H9 (cell line): ENCODE measurements at regions not wholly inside any gene's neighbourhood (a gene's known extent, or its start where the extent isn't known, plus 50 kb on each side); places are given as distances from the start of the nearest gene placed in this dataset.

ENCODE experiments used
- DNase-seq: peaks from one replicate; pipeline ENCODE4 v3.0.0-alpha.2; 2017
- H2AFZ ChIP-seq: one replicate; pipeline ENCODE4 v1.6.1; 2013; ENCODE audit warnings: mild to moderate bottlenecking, low read length, control low read depth, moderate library complexity
- H2AK5ac ChIP-seq: 2 replicates; pipeline ENCODE4 v1.6.1; 2013; ENCODE audit warnings: low read length, control low read depth, mixed read lengths; ENCODE audit not compliant: insufficient read length
- H2BK120ac ChIP-seq: one replicate; pipeline ENCODE4 v1.6.1; 2013; ENCODE audit warnings: low read depth, mild to moderate bottlenecking, low read length, control low read depth, inconsistent platforms; ENCODE audit not compliant: poor library complexity, severe bottlenecking
- H2BK12ac ChIP-seq: 2 replicates; pipeline ENCODE4 v1.6.1; 2013; ENCODE audit warnings: low read length, control low read depth, mixed read lengths, low read depth; ENCODE audit not compliant: insufficient read length
- H2BK15ac ChIP-seq: 2 replicates; pipeline ENCODE4 v1.6.1; 2013; ENCODE audit warnings: low read depth, low read length, control low read depth
- H2BK20ac ChIP-seq: one replicate; pipeline ENCODE4 v1.6.1; 2013; ENCODE audit warnings: low read depth, mild to moderate bottlenecking, low read length, control low read depth, inconsistent platforms; ENCODE audit not compliant: poor library complexity, severe bottlenecking
- H2BK5ac ChIP-seq: 2 replicates; pipeline ENCODE4 v1.6.1; 2013; ENCODE audit warnings: low read length, control low read depth, mixed read lengths; ENCODE audit not compliant: insufficient read length
- H3K14ac ChIP-seq: 2 replicates; pipeline ENCODE4 v1.6.1; 2013; ENCODE audit warnings: low read length, control low read depth; ENCODE audit not compliant: insufficient read depth
- H3K18ac ChIP-seq: 2 replicates; pipeline ENCODE4 v1.6.1; 2013; ENCODE audit warnings: low read depth, mild to moderate bottlenecking, mixed read lengths, low read length, control low read depth; ENCODE audit not compliant: insufficient read length
- H3K23ac ChIP-seq: 2 replicates; pipeline ENCODE4 v1.6.1; 2013; ENCODE audit warnings: low read length, control low read depth, mixed read lengths, low read depth; ENCODE audit not compliant: insufficient read length
- H3K23me2 ChIP-seq: 2 replicates; pipeline ENCODE4 v1.6.1; 2013; ENCODE audit warnings: low read depth, mild to moderate bottlenecking, mixed read lengths, low read length, control low read depth; ENCODE audit not compliant: insufficient read length, poor library complexity, severe bottlenecking
- H3K27ac ChIP-seq: 2 replicates; pipeline ENCODE4 v1.5.1; 2013; ENCODE audit warnings: low read length, control low read depth, mixed read lengths, low read depth; ENCODE audit not compliant: insufficient read length
- H3K27me3 ChIP-seq: 2 replicates; pipeline ENCODE4 v1.6.1; 2013; ENCODE audit warnings: low read length, control low read depth, inconsistent platforms; ENCODE audit not compliant: insufficient read depth
- H3K4ac ChIP-seq: 2 replicates; pipeline ENCODE4 v1.6.1; 2013; ENCODE audit warnings: low read depth, mild to moderate bottlenecking, control low read depth, inconsistent platforms, low read length, moderate library complexity
- H3K4me1 ChIP-seq: 2 replicates; pipeline ENCODE4 v1.6.1; 2013; ENCODE audit warnings: low read length, control low read depth, inconsistent platforms; ENCODE audit not compliant: insufficient read depth
- H3K4me2 ChIP-seq: 2 replicates; pipeline ENCODE4 v1.6.1; 2013; ENCODE audit warnings: low read length, control low read depth, mixed read lengths; ENCODE audit not compliant: insufficient read length, insufficient read depth
- H3K56ac ChIP-seq: 2 replicates; pipeline ENCODE4 v1.6.1; 2013; ENCODE audit warnings: low read depth, mild to moderate bottlenecking, mixed read lengths, low read length, control low read depth; ENCODE audit not compliant: insufficient read length
- H3K79me1 ChIP-seq: 2 replicates; pipeline ENCODE4 v1.6.1; 2013; ENCODE audit warnings: low read depth, mild to moderate bottlenecking, moderate library complexity, low read length, control low read depth, inconsistent platforms; ENCODE audit not compliant: insufficient read depth, poor library complexity, severe bottlenecking
- H3K79me2 ChIP-seq: 2 replicates; pipeline ENCODE4 v1.6.1; 2013; ENCODE audit warnings: low read length, control low read depth, inconsistent platforms; ENCODE audit not compliant: insufficient read depth
- H3K9ac ChIP-seq: 2 replicates; pipeline ENCODE4 v1.6.1; 2013; ENCODE audit warnings: low read length, control low read depth, mixed read lengths; ENCODE audit not compliant: insufficient read length; ENCODE audit errors: extremely low read depth
- H3K9me3 ChIP-seq: one replicate; pipeline ENCODE4 v1.6.1; 2013; ENCODE audit warnings: low read depth, low read length, inconsistent platforms; ENCODE audit not compliant: control insufficient read depth
- H3T11ph ChIP-seq: one replicate; pipeline ENCODE4 v1.6.1; 2013; ENCODE audit warnings: mild to moderate bottlenecking, low read length, control low read depth, inconsistent platforms
- H4K20me1 ChIP-seq: one replicate; pipeline ENCODE4 v1.6.1; 2013; ENCODE audit not compliant: control insufficient read depth, insufficient read length, insufficient read depth
- H4K5ac ChIP-seq: 2 replicates; pipeline ENCODE4 v1.6.1; 2013; ENCODE audit warnings: low read depth, mild to moderate bottlenecking, mixed read lengths, low read length, control low read depth; ENCODE audit not compliant: insufficient read length
- H4K8ac ChIP-seq: replicated peaks from 2 replicates; pipeline ENCODE4 v1.6.1; 2013; ENCODE audit warnings: low read length, control low read depth, mixed read lengths, low read depth; ENCODE audit not compliant: insufficient read length
- H4K91ac ChIP-seq: 2 replicates; pipeline ENCODE4 v1.6.1; 2013; ENCODE audit warnings: low read depth, mild to moderate bottlenecking, moderate library complexity, mixed read lengths, low read length, control low read depth; ENCODE audit not compliant: insufficient read length
- H3K27ac Mint-ChIP-seq, 3 experiments: 2 replicates in 2 of 3; 3 replicates in 1 of 3; pipeline ENCODE4 v1.8.0; 2020 to 2021; ENCODE audit warnings: mixed read lengths in 3 of 3, mild to moderate bottlenecking in 1 of 3, moderate library complexity in 1 of 3
- H3K27me3 Mint-ChIP-seq: 2 replicates; pipeline ENCODE4 v1.8.0; 2021; ENCODE audit warnings: low read depth, mild to moderate bottlenecking, moderate library complexity, mixed read lengths
- H3K36me3 Mint-ChIP-seq, 3 experiments: 2 replicates in 2 of 3; 3 replicates in 1 of 3; pipeline ENCODE4 v1.8.0; 2020 to 2021; ENCODE audit warnings: low read depth in 3 of 3, mixed read lengths in 3 of 3; ENCODE audit not compliant: insufficient read depth in 1 of 3
- H3K4me1 Mint-ChIP-seq, 2 experiments: 2 replicates each; pipeline ENCODE4 v1.8.0; 2020; ENCODE audit warnings: mixed read lengths in 2 of 2
- H3K4me3 Mint-ChIP-seq, 2 experiments: 2 replicates in 1 of 2; 3 replicates in 1 of 2; pipeline ENCODE4 v1.8.0; 2020 to 2021; ENCODE audit warnings: mild to moderate bottlenecking in 2 of 2, mixed read lengths in 2 of 2, moderate library complexity in 1 of 2
- H3K9me3 Mint-ChIP-seq, 2 experiments: 2 replicates in 1 of 2; 3 replicates in 1 of 2; pipeline ENCODE4 v1.8.0; 2020; ENCODE audit warnings: mild to moderate bottlenecking in 2 of 2, mixed read lengths in 2 of 2, moderate library complexity in 1 of 2
- CTCF ChIP-seq: fragments of 200-600 bp; sonication (generic); conservative IDR thresholded peaks from 3 replicates; pipeline ENCODE4 v1.8.0; 2021; ENCODE audit warnings: antibody characterized with exemption, mild to moderate bottlenecking
- WGBS: extraction: QIAGEN DNeasy Blood & Tissue Kit; methylation state at CpG from one replicate; pipeline ENCODE4 v1.1.7; 2013; ENCODE audit warnings: missing lambda C conversion rate, low lambda C conversion rate, mixed read lengths; ENCODE audit not compliant: insufficient read length; ENCODE audit errors: extremely low coverage; 5-methylcytosine and 5-hydroxymethylcytosine counted together

GRCh38 chr3:98692787-98693473, 70.2 kb upstream of the ST3GAL6 start:
- Histone ChIP-seq H3K56ac (no peak overlapping the region), H4K5ac (no peak overlapping the region), H4K91ac (no peak overlapping the region), H4K8ac (no peak overlapping the region), H3K4ac (no peak overlapping the region), H2BK15ac (no peak overlapping the region), H2BK12ac (no peak overlapping the region), H2BK120ac (no peak overlapping the region), H3K9me3 (no peaks in the 10 kb centered on the region), H2BK5ac (no peak overlapping the region), H3K4me1 (no peaks in the 10 kb centered on the region), H3T11ph (no peak overlapping the region), H4K20me1 (no peaks in the 10 kb centered on the region), H3K79me1 (no peaks in the 10 kb centered on the region), H3K23me2 (no peaks in the 10 kb centered on the region), H3K4me2 (no peak overlapping the region), H3K27me3 (no peaks in the 10 kb centered on the region), H2BK20ac (no peak overlapping the region), H3K79me2 (no peaks in the 10 kb centered on the region), H2AK5ac (no peak overlapping the region), H3K14ac (no peak overlapping the region), H3K18ac (no peak overlapping the region), H3K23ac (no peak overlapping the region), H3K9ac (no peak overlapping the region), H3K27ac (no peak overlapping the region), H2AFZ (no peak overlapping the region)
- no peak overlapping the region for H3K4me3 Mint-ChIP-seq
- H3K36me3 Mint-ChIP-seq: no peaks in the 10 kb centered on the region
- H3K9me3 Mint-ChIP-seq: no peaks in the 10 kb centered on the region
- no peaks in the 10 kb centered on the region for H3K27me3 Mint-ChIP-seq
- DNase-seq: no peak
- H3K27ac Mint-ChIP-seq: no peak overlapping the region
- TF ChIP-seq CTCF: no peak
- no CpG with 5 or more reads among the region's 4 CpGs for WGBS
- no peaks in the 10 kb centered on the region for H3K4me1 Mint-ChIP-seq
